MCF 10A (cell line): ENCODE measurements at regions not wholly inside any gene's neighbourhood (a gene's known extent, or its start where the extent isn't known, plus 50 kb on each side); places are given as distances from the start of the nearest gene placed in this dataset.
"Not testable (repeated sequence)": the region's sequence is repeated elsewhere in the genome, so short reads cannot be mapped to it uniquely, and the experiment has no call there.

Source experiments
- BruUV-seq: library from RNA; stranded (reverse); fragments of 400-500 nt; replicated peaks from 2 replicates; lab custom pipeline; 2021; lab: Mats Ljungman, UMichigan
- CTCF ChIA-PET: fragments of 300-600 bp; sonication (Branson Sonifier 250); formaldehyde crosslinking; extraction: SDS; loops from one replicate; lab custom pipeline; 2021; ENCODE audit warnings: antibody characterized with exemption, inconsistent platforms; lab: Yijun Ruan, JAX
- POLR2A ChIA-PET: fragments of 300-600, 350-650 bp; sonication (Branson Sonifier 250); formaldehyde crosslinking; extraction: SDS; loops from one replicate; lab custom pipeline; 2020; ENCODE audit warnings: antibody characterized with exemption, inconsistent platforms; lab: Yijun Ruan, JAX
- DNase-seq: peaks from one replicate; pipeline ENCODE4 v3.0.0-alpha.2; 2018; ENCODE audit not compliant: unreplicated experiment
- H3K27ac Mint-ChIP-seq: one replicate; pipeline ENCODE4 v1.8.0; 2022; ENCODE audit warnings: mild to moderate bottlenecking, low read depth, mixed read lengths; ENCODE audit not compliant: unreplicated experiment
- H3K27me3 Mint-ChIP-seq: one replicate; pipeline ENCODE4 v1.8.0; 2022; ENCODE audit warnings: mixed read lengths; ENCODE audit not compliant: insufficient read depth, unreplicated experiment
- H3K36me3 Mint-ChIP-seq: one replicate; pipeline ENCODE4 v1.8.0; 2022; ENCODE audit warnings: mild to moderate bottlenecking, moderate library complexity, mixed read lengths; ENCODE audit not compliant: insufficient read depth, unreplicated experiment
- H3K4me1 Mint-ChIP-seq: one replicate; pipeline ENCODE4 v1.8.0; 2022; ENCODE audit warnings: mixed read lengths; ENCODE audit not compliant: insufficient read depth, unreplicated experiment
- H3K4me3 Mint-ChIP-seq: one replicate; pipeline ENCODE4 v1.8.0; 2022; ENCODE audit warnings: mild to moderate bottlenecking, moderate library complexity, mixed read lengths; ENCODE audit not compliant: unreplicated experiment
- H3K9me3 Mint-ChIP-seq: one replicate; pipeline ENCODE4 v1.8.0; 2022; ENCODE audit warnings: mixed read lengths; ENCODE audit not compliant: unreplicated experiment
- CTCF ChIP-seq: fragments of 200-600 bp; IDR thresholded peaks from one replicate; pipeline ENCODE4 v1.8.0; 2022; ENCODE audit warnings: antibody characterized with exemption, mild to moderate bottlenecking; ENCODE audit not compliant: unreplicated experiment
- intact Hi-C: fragments of 100-400 bp; cut with micrococcal nuclease; formaldehyde crosslinking; loops from 2 replicates; pipeline ENCODE4 v1.14.1; 2022

- no peak for TF ChIP-seq CTCF
- BruUV-seq = no TSS peak
- Mint-ChIP-seq H3K4me1 (no peaks in the 10 kb centered on the region), H3K9me3 (peaks cover 10% of the 10 kb centered on the region), H3K27ac (no peak overlapping the region), H3K36me3 (no peaks in the 10 kb centered on the region), H3K27me3 (no peaks in the 10 kb centered on the region), H3K4me3 (no peak overlapping the region)
- POLR2A ChIA-PET = interaction anchor here (0.7 kb wide), 1 partner anchor 1666 kb away, joined by 3 read pairs; no protein-coding TSS in a partner anchor
- DNase-seq = no peak
- CTCF ChIA-PET = interaction anchor here (0.5 to 0.6 kb wide), 3 partner anchors 21 to 773 kb away, joined by 3 read pairs; no protein-coding TSS in a partner anchor
- intact Hi-C loops = no loop called here
Observed at GRCh38 chr4:45472490-45472889, 651.4 kb downstream of the GABRG1 start.

- Mint-ChIP-seq H3K4me1 (no peaks in the 10 kb centered on the region), H3K27me3 (no peaks in the 10 kb centered on the region), H3K36me3 (no peaks in the 10 kb centered on the region), H3K27ac (no peak overlapping the region), H3K4me3 (no peak overlapping the region), H3K9me3 (peaks cover 7% of the 10 kb centered on the region)
- no peak for DNase-seq
- intact Hi-C loops = no loop called here
- TF ChIP-seq CTCF = no peak
- CTCF ChIA-PET = no interaction called here
- no TSS peak for BruUV-seq
- POLR2A ChIA-PET = no interaction called here
Observed at GRCh38 chr4:45471335-45471734, 652.5 kb downstream of the GABRG1 start.

- Mint-ChIP-seq H3K9me3 (no peaks in the 10 kb centered on the region), H3K27ac (no peak overlapping the region), H3K27me3 (no peaks in the 10 kb centered on the region), H3K4me3 (no peak overlapping the region), H3K4me1 (no peaks in the 10 kb centered on the region), H3K36me3 (no peaks in the 10 kb centered on the region)
- ChIA-PET CTCF (interaction anchor here (1.0 kb wide), 1 partner anchor 483 kb away, joined by 4 read pairs; no protein-coding TSS in a partner anchor), POLR2A (interaction anchor here (0.7 kb wide), 1 partner anchor 449 kb away, joined by 3 read pairs; no protein-coding TSS in a partner anchor)
- no peak for DNase-seq
- intact Hi-C loops = no loop called here
- BruUV-seq = no TSS peak
- no peak for TF ChIP-seq CTCF
Observed at GRCh38 chr4:45467157-45467556, 656.7 kb downstream of the GABRG1 start.

GRCh38 chr4:45460157-45460556, 663.7 kb downstream of the GABRG1 start:
- DNase-seq, H3K27ac Mint-ChIP-seq, H3K27me3 Mint-ChIP-seq, intact Hi-C loops, H3K4me1 Mint-ChIP-seq, POLR2A ChIA-PET, H3K9me3 Mint-ChIP-seq, H3K4me3 Mint-ChIP-seq, H3K36me3 Mint-ChIP-seq, BruUV-seq: not testable (repeated sequence)
- CTCF ChIA-PET = interaction anchor here (0.9 kb wide), 1 partner anchor 812 kb away, joined by 3 read pairs; no protein-coding TSS in a partner anchor
